ENCODE measurements at regions not wholly inside any gene's neighbourhood (a gene's known extent, or its start where the extent isn't known, plus 50 kb on each side); places are given as distances from the start of the nearest gene placed in this dataset.

GRCh38 chr15:39157882-39158281 lies 423.0 kb upstream of the THBS1 start:
- TF ChIP-seq CTCF (IDR thresholded peaks at IDR 0.05) = no peak
- no peak for TF ChIP-seq POLR2A (IDR thresholded peaks at IDR 0.05)

Data from esophagus squamous epithelium (tissue), 4 donors.